ENCODE measurements at regions not wholly inside any gene's neighbourhood (a gene's known extent, or its start where the extent isn't known, plus 50 kb on each side); places are given as distances from the start of the nearest gene placed in this dataset.

GRCh38 chr6:44500074-44500473 is 112.6 kb downstream of the CDC5L start:
- in situ Hi-C loops (cut with MboI; ENCODE audit: low sequenced_read_pairs), result no loop called here

- in situ Hi-C loops (cut with MboI; ENCODE audit: low sequenced_read_pairs), result no loop called here
Observed at GRCh38 chr6:44503471-44503870, 116.0 kb downstream of the CDC5L start.

GRCh38 chr6:44504301-44504791 is 116.8 kb downstream of the CDC5L start:
- in situ Hi-C loops (cut with MboI; ENCODE audit: low sequenced_read_pairs), result no loop called here

- in situ Hi-C loops (cut with MboI; ENCODE audit: low sequenced_read_pairs), result no loop called here
Observed at GRCh38 chr6:44505751-44506150, 118.2 kb downstream of the CDC5L start.

GRCh38 chr6:44507014-44507413 is 119.5 kb downstream of the CDC5L start:
- in situ Hi-C loops (cut with MboI; ENCODE audit: low sequenced_read_pairs), result no loop called here

- in situ Hi-C loops (cut with MboI; ENCODE audit: low sequenced_read_pairs), result no loop called here
Observed at GRCh38 chr6:44508646-44509045, 121.1 kb downstream of the CDC5L start.

- in situ Hi-C loops (cut with MboI; ENCODE audit: low sequenced_read_pairs), result no loop called here
Observed at GRCh38 chr6:44511126-44511525, 123.6 kb downstream of the CDC5L start.

- in situ Hi-C loops (cut with MboI; ENCODE audit: low sequenced_read_pairs), result no loop called here
Observed at GRCh38 chr6:44512868-44513741, 125.6 kb downstream of the CDC5L start.

GRCh38 chr6:44514085-44514484 is 126.6 kb downstream of the CDC5L start:
- in situ Hi-C loops (cut with MboI; ENCODE audit: low sequenced_read_pairs), result no loop called here

- in situ Hi-C loops (cut with MboI; ENCODE audit: low sequenced_read_pairs), result no loop called here
Observed at GRCh38 chr6:44514576-44515193, 127.2 kb downstream of the CDC5L start.

GRCh38 chr6:44522871-44523270 is 135.4 kb downstream of the CDC5L start:
- in situ Hi-C loops (cut with MboI; ENCODE audit: low sequenced_read_pairs), result no loop called here

- in situ Hi-C loops (cut with MboI; ENCODE audit: low sequenced_read_pairs), result no loop called here
Observed at GRCh38 chr6:44524476-44525227, 137.1 kb downstream of the CDC5L start.

GRCh38 chr6:44525761-44526351 is 138.3 kb downstream of the CDC5L start:
- in situ Hi-C loops (cut with MboI; ENCODE audit: low sequenced_read_pairs), result no loop called here

GRCh38 chr6:44527181-44527580 is 139.7 kb downstream of the CDC5L start:
- in situ Hi-C loops (cut with MboI; ENCODE audit: low sequenced_read_pairs), result no loop called here

GRCh38 chr6:44527583-44528369 is 140.3 kb downstream of the CDC5L start:
- in situ Hi-C loops (cut with MboI; ENCODE audit: low sequenced_read_pairs), result no loop called here

GRCh38 chr6:44528370-44528644 is 140.8 kb downstream of the CDC5L start:
- in situ Hi-C loops (cut with MboI; ENCODE audit: low sequenced_read_pairs), result no loop called here

GRCh38 chr6:44528716-44529115 is 141.2 kb downstream of the CDC5L start:
- in situ Hi-C loops (cut with MboI; ENCODE audit: low sequenced_read_pairs), result no loop called here

- in situ Hi-C loops (cut with MboI; ENCODE audit: low sequenced_read_pairs), result no loop called here
Observed at GRCh38 chr6:44529146-44529905, 141.8 kb downstream of the CDC5L start.

- in situ Hi-C loops (cut with MboI; ENCODE audit: low sequenced_read_pairs), result no loop called here
Observed at GRCh38 chr6:44530209-44530909, 142.9 kb downstream of the CDC5L start.

Data from HL-60/S4 treated with phorbol 12-myristate 13-acetate at 8.2 ng/mL for 4 days and 3 days (cell line).